ENCODE measurements at regions not wholly inside any gene's neighbourhood (a gene's known extent, or its start where the extent isn't known, plus 50 kb on each side); places are given as distances from the start of the nearest gene placed in this dataset.

- intact Hi-C loops (cut with micrococcal nuclease) = no loop called here
- no peak overlapping the region for H3K4me3 Mint-ChIP-seq (ENCODE audit: low read depth)
- no peaks in the 10 kb centered on the region for H3K9me3 Mint-ChIP-seq
- H3K27me3 Mint-ChIP-seq (ENCODE audit: low read depth) = no peaks in the 10 kb centered on the region
- H3K4me1 Mint-ChIP-seq (ENCODE audit: low read depth) = no peaks in the 10 kb centered on the region
- H3K36me3 Mint-ChIP-seq (ENCODE audit: low read depth) = no peaks in the 10 kb centered on the region
- no peak overlapping the region for H3K27ac Mint-ChIP-seq
- DNase-seq (ENCODE audit: low spot score) = no peak
These were observed 194.4 kb downstream of the DAD1 start for GRCh38 chr14:22394616-22395015.

DNA sequence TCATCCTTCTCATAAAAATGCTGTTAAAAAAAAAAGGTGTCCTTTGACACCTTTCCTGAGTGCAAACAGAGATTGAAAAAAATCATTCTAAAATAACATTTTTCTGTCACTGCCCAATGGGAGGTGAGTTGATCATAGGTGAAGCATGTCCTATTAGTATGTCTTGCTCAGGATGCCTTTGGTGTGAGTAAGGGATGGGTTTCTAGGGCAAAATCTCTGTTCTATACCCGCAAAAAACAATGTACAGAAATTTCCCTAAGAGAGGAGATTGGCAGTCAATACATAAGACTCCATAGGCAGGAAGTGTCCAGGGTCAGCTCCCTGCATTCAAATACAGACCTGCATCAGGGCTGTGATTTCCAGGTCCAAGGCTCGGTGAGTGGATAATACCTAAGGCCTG is 195.2 kb downstream of the DAD1 start:
- H3K27me3 Mint-ChIP-seq (ENCODE audit: low read depth) = no peaks in the 10 kb centered on the region
- no peaks in the 10 kb centered on the region for H3K4me1 Mint-ChIP-seq (ENCODE audit: low read depth)
- no peaks in the 10 kb centered on the region for H3K9me3 Mint-ChIP-seq
- no peak overlapping the region for H3K4me3 Mint-ChIP-seq (ENCODE audit: low read depth)
- no peak for DNase-seq (ENCODE audit: low spot score)
- no peak overlapping the region for H3K27ac Mint-ChIP-seq
- H3K36me3 Mint-ChIP-seq (ENCODE audit: low read depth) = no peaks in the 10 kb centered on the region
- intact Hi-C loops (cut with micrococcal nuclease) = no loop called here

DNA sequence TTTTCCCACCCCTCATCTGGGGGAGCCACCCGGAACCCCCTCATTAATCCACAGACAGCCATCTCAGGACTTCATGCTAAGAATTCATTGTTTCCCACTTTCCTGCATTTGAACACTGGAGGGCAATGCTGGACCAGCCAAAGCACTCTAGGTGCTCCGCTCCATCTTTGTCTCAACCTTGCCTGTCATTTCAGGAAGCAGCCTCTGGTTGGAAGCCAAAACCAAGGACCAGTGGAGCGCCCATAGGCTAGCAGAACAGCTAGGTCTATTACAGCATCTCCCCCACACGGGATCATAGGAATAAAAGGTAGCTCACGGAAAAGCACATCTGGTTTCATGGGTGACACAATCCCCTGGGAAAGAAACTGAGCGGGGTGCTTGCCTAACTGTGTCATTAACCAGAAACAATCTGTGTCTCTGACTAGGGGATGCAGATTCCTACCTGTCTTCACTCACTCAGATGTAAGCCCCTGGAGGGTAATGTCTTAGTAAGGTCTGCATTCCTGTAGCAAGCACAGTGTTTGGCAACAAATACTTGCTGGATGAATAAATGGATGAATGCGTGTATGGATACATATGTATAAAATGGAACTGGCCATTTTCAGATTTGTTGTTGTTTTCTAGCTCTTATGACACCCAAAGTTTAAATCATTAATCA is 197.0 kb downstream of the DAD1 start:
- H3K36me3 Mint-ChIP-seq (ENCODE audit: low read depth) = no peaks in the 10 kb centered on the region
- no peaks in the 10 kb centered on the region for H3K4me1 Mint-ChIP-seq (ENCODE audit: low read depth)
- DNase-seq (ENCODE audit: low spot score) = no peak
- H3K9me3 Mint-ChIP-seq = no peaks in the 10 kb centered on the region
- intact Hi-C loops (cut with micrococcal nuclease) = no loop called here
- no peaks in the 10 kb centered on the region for H3K27me3 Mint-ChIP-seq (ENCODE audit: low read depth)
- no peak overlapping the region for H3K4me3 Mint-ChIP-seq (ENCODE audit: low read depth)
- H3K27ac Mint-ChIP-seq = no peak overlapping the region

DNA sequence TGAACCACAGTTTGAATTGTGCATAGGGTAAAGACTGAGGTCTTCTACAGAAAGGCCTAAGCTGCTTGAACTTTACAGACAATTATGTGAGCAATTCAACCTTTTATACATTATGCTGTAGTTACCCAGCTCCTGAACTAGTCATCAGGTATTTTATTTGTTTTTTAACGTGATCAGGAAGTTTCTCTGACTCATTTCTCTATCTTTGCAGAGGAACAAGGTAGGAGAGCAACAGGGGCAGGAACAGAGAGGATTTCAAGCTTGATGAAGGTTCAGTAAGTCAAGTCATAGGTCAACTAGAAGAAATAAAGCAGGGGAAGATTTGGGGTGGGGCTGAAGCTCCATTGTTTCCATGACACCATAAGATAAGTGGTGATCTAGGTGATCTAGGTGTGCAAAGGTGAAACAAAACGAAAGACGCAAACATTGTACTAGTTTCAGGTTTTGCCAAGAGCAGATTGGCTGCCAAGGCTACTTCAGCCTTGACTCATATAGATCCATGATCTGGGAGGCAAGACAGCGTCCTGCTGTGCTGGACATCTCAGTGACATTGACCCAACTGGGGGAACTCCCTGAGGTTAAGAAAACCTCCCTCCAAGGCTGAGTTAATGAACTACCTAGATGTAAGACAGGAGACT is 198.1 kb downstream of the DAD1 start:
- Mint-ChIP-seq H3K4me3 (ENCODE audit: low read depth) (no peak overlapping the region), H3K36me3 (ENCODE audit: low read depth) (no peaks in the 10 kb centered on the region), H3K9me3 (no peaks in the 10 kb centered on the region), H3K27ac (no peak overlapping the region), H3K27me3 (ENCODE audit: low read depth) (no peaks in the 10 kb centered on the region), H3K4me1 (ENCODE audit: low read depth) (no peaks in the 10 kb centered on the region)
- intact Hi-C loops (cut with micrococcal nuclease) = no loop called here
- no peak for DNase-seq (ENCODE audit: low spot score)

DNA sequence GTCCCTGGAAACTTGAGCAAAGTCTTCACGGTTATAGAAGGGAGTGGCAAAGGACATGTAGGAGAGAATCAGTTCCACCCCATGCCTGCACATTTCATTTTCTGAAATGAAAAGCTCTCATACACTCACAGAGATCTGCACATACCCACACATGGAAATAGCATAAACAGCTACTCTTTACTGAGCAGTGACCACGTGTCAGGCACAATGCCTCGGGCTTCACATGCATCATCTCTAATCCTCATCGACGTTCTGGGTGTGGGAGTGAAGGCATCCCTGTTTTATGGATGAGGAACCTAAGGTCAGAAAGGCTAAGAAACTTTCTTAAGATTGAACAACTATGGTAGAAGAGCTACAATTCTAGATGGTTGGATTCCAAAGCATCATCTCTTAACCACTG is 198.8 kb downstream of the DAD1 start:
- Mint-ChIP-seq H3K36me3 (ENCODE audit: low read depth) (no peaks in the 10 kb centered on the region), H3K4me3 (ENCODE audit: low read depth) (no peak overlapping the region), H3K27me3 (ENCODE audit: low read depth) (no peaks in the 10 kb centered on the region), H3K27ac (no peak overlapping the region), H3K4me1 (ENCODE audit: low read depth) (no peaks in the 10 kb centered on the region), H3K9me3 (no peaks in the 10 kb centered on the region)
- intact Hi-C loops (cut with micrococcal nuclease) = no loop called here
- DNase-seq (ENCODE audit: low spot score) = no peak

DNA sequence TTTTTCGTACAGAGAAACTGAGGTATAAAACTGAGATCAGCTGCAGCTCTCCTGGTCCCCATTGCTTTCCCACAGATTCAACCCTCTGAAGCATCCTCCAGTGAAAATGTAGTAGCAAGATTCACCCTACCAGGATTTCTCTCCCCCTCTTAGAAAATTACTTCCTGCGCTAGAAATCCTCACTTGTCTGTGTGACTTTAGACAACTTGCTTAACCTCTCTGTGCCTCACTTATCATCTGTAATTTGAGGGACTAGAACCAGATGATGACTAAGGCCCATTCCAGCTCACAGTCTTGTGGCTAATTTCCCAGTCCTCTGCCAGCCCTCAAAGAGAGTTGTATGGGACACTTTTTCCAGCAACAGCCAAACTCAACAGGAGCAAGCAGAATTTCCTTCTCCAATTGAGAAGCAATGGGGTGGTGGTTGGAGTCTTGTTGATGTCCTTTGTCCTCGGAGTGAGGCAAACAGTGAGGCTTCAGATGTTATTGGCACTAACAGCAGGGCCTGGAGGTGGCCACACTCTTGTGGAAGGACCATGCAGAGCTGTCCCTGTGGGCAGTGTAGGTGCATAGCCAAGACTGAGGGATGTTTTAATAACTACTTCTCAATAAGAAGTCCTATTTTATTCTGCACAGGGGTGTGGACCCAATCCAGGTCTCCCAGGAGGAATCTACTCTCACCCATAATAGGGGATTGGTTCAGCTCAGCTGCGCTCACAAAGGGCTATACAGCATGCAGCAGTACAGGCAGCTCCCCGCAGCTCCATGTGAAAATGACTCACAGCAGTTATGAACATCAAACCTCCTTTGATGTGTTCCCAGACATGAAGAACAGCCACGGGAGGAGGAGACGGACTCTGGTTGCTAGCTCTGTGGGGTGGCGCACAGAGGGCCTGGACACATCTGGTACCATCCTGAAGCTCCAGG is 200.1 kb downstream of the DAD1 start:
- Mint-ChIP-seq H3K27me3 (ENCODE audit: low read depth) (no peaks in the 10 kb centered on the region), H3K4me1 (ENCODE audit: low read depth) (no peaks in the 10 kb centered on the region), H3K4me3 (ENCODE audit: low read depth) (no peak overlapping the region), H3K9me3 (no peaks in the 10 kb centered on the region), H3K27ac (no peak overlapping the region), H3K36me3 (ENCODE audit: low read depth) (no peaks in the 10 kb centered on the region)
- intact Hi-C loops (cut with micrococcal nuclease) = loop anchor here (10.0 kb wide), 1 partner anchor 86 kb away; no protein-coding TSS in a partner anchor
- no peak for DNase-seq (ENCODE audit: low spot score)

GRCh38 chr14:22387776-22388241 is 201.2 kb downstream of the DAD1 start:
- H3K4me1 Mint-ChIP-seq (ENCODE audit: low read depth) = no peaks in the 10 kb centered on the region
- intact Hi-C loops (cut with micrococcal nuclease) = loop anchor here (10.0 kb wide), 1 partner anchor 87 kb away; no protein-coding TSS in a partner anchor
- H3K27ac Mint-ChIP-seq = no peak overlapping the region
- H3K4me3 Mint-ChIP-seq (ENCODE audit: low read depth) = no peak overlapping the region
- DNase-seq (ENCODE audit: low spot score) = no peak
- no peaks in the 10 kb centered on the region for H3K36me3 Mint-ChIP-seq (ENCODE audit: low read depth)
- no peaks in the 10 kb centered on the region for H3K9me3 Mint-ChIP-seq
- H3K27me3 Mint-ChIP-seq (ENCODE audit: low read depth) = no peaks in the 10 kb centered on the region

- no peak overlapping the region for H3K27ac Mint-ChIP-seq
These were observed 201.9 kb downstream of the DAD1 start for GRCh38 chr14:22386924-22387775.

GRCh38 chr14:22384974-22385526 is 204.0 kb downstream of the DAD1 start:
- no peak for DNase-seq (ENCODE audit: low spot score)
- Mint-ChIP-seq H3K27me3 (ENCODE audit: low read depth) (no peaks in the 10 kb centered on the region), H3K4me3 (ENCODE audit: low read depth) (no peak overlapping the region), H3K9me3 (no peaks in the 10 kb centered on the region), H3K36me3 (ENCODE audit: low read depth) (no peaks in the 10 kb centered on the region), H3K27ac (no peak overlapping the region), H3K4me1 (ENCODE audit: low read depth) (no peaks in the 10 kb centered on the region)
- intact Hi-C loops (cut with micrococcal nuclease) = loop anchor here (10.0 kb wide), 1 partner anchor 90 kb away; no protein-coding TSS in a partner anchor

More at GRCh38 chr14:22386924-22387775, 201.9 kb downstream of the DAD1 start:
- Mint-ChIP-seq H3K36me3 (ENCODE audit: low read depth) (no peaks in the 10 kb centered on the region), H3K9me3 (no peaks in the 10 kb centered on the region), H3K4me3 (ENCODE audit: low read depth) (no peak overlapping the region), H3K27me3 (ENCODE audit: low read depth) (no peaks in the 10 kb centered on the region), H3K4me1 (ENCODE audit: low read depth) (no peaks in the 10 kb centered on the region)
- intact Hi-C loops (cut with micrococcal nuclease) = loop anchor here (10.0 kb wide), 1 partner anchor 88 kb away; no protein-coding TSS in a partner anchor
- no peak for DNase-seq (ENCODE audit: low spot score)

DNA sequence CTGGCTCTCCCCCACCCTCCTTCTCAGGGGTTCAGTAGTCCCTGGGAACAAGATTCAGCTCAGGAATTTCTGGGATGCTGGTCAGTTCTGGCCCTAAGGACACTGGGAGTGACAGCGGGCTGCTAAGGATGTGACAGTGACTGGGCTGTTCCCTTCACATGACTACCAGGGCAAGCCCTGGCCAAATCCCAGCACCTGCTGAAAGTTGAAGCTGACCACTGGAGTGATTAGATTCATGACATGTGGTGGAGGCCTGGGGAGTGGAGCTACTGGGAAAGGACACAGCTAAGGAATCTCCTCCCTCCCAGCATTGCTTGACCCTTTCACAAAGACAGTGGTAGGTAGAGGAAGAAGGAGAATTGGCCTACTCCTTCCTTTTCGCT is 204.9 kb downstream of the DAD1 start:
- no peak for DNase-seq (ENCODE audit: low spot score)
- Mint-ChIP-seq H3K36me3 (ENCODE audit: low read depth) (no peaks in the 10 kb centered on the region), H3K27ac (no peak overlapping the region), H3K9me3 (no peaks in the 10 kb centered on the region), H3K4me3 (ENCODE audit: low read depth) (no peak overlapping the region), H3K27me3 (ENCODE audit: low read depth) (no peaks in the 10 kb centered on the region), H3K4me1 (ENCODE audit: low read depth) (no peaks in the 10 kb centered on the region)
- intact Hi-C loops (cut with micrococcal nuclease) = loop anchor here (10.0 kb wide), 1 partner anchor 91 kb away; no protein-coding TSS in a partner anchor

- Mint-ChIP-seq H3K4me1 (ENCODE audit: low read depth) (no peaks in the 10 kb centered on the region), H3K9me3 (no peaks in the 10 kb centered on the region), H3K4me3 (ENCODE audit: low read depth) (peak overlapping the region; percentile 26), H3K36me3 (ENCODE audit: low read depth) (no peaks in the 10 kb centered on the region), H3K27ac (no peak overlapping the region), H3K27me3 (ENCODE audit: low read depth) (no peaks in the 10 kb centered on the region)
- DNase-seq (ENCODE audit: low spot score) = no peak
- intact Hi-C loops (cut with micrococcal nuclease) = loop anchor here (10.0 kb wide), 1 partner anchor 91 kb away; no protein-coding TSS in a partner anchor
These were observed 205.4 kb downstream of the DAD1 start for GRCh38 chr14:22383515-22384166.
